Activated T-helper 1 cell treated with anti-CD3 and anti-CD28 coated beads, Interleukin-12 subunit alpha, Interleukin-12 subunit beta, Interleukin-2, Interleukin-4 antibody, amounts not matched to agents 30 ng/mL and 10 ng/mL and 1 ng/mL, durations not matched to agents 14 hours and 24 hours and 36 hours (primary cell): ENCODE measurements at regions not wholly inside any gene's neighbourhood (a gene's known extent, or its start where the extent isn't known, plus 50 kb on each side); places are given as distances from the start of the nearest gene placed in this dataset.

Source experiments
- DNase-seq: peaks from one replicate; pipeline ENCODE4 v3.0.0; 2021; ENCODE audit warnings: low spot score
- H3K27ac Mint-ChIP-seq: one replicate; pipeline ENCODE4 v1.8.0; 2021; ENCODE audit warnings: mild to moderate bottlenecking, mixed read lengths
- H3K27me3 Mint-ChIP-seq: one replicate; pipeline ENCODE4 v1.8.0; 2022; ENCODE audit warnings: mild to moderate bottlenecking, moderate library complexity, mixed read lengths; ENCODE audit not compliant: insufficient read depth
- H3K36me3 Mint-ChIP-seq: one replicate; pipeline ENCODE4 v1.8.0; 2021; ENCODE audit warnings: low read depth, mixed read lengths
- H3K4me1 Mint-ChIP-seq: one replicate; pipeline ENCODE4 v1.8.0; 2021; ENCODE audit warnings: low read depth, mixed read lengths
- H3K4me3 Mint-ChIP-seq: one replicate; pipeline ENCODE4 v1.8.0; 2021; ENCODE audit warnings: mild to moderate bottlenecking, moderate library complexity, mixed read lengths
- H3K9me3 Mint-ChIP-seq: one replicate; pipeline ENCODE4 v1.8.0; 2021; ENCODE audit warnings: mixed read lengths
- intact Hi-C: fragments of 100-400 bp; cut with micrococcal nuclease; formaldehyde crosslinking; loops from one replicate; pipeline ENCODE4 v1.15.1; 2024

- Mint-ChIP-seq H3K27ac (no peak overlapping the region), H3K4me3 (no peak overlapping the region), H3K36me3 (no peaks in the 10 kb centered on the region), H3K4me1 (no peaks in the 10 kb centered on the region), H3K9me3 (peaks cover 7% of the 10 kb centered on the region), H3K27me3 (peaks cover 3% of the 10 kb centered on the region)
- DNase-seq = no peak
- intact Hi-C loops = no loop called here
These were observed 54.9 kb downstream of the MAGEB17 start for GRCh38 chrX:16222151-16222550.

GRCh38 chrX:16223385-16223784, 56.1 kb downstream of the MAGEB17 start:
- Mint-ChIP-seq H3K27me3 (peaks cover 3% of the 10 kb centered on the region), H3K27ac (no peak overlapping the region), H3K9me3 (peaks cover 7% of the 10 kb centered on the region), H3K4me3 (no peak overlapping the region), H3K36me3 (no peaks in the 10 kb centered on the region), H3K4me1 (no peaks in the 10 kb centered on the region)
- intact Hi-C loops = no loop called here
- DNase-seq = no peak

- Mint-ChIP-seq H3K36me3 (no peaks in the 10 kb centered on the region), H3K9me3 (no peaks in the 10 kb centered on the region), H3K4me3 (no peak overlapping the region), H3K27ac (no peak overlapping the region), H3K27me3 (no peaks in the 10 kb centered on the region), H3K4me1 (no peaks in the 10 kb centered on the region)
- intact Hi-C loops = no loop called here
- no peak for DNase-seq
These were observed 71.9 kb downstream of the MAGEB17 start for GRCh38 chrX:16239211-16239610.

GRCh38 chrX:16240231-16240905, 73.1 kb downstream of the MAGEB17 start:
- Mint-ChIP-seq H3K36me3 (no peaks in the 10 kb centered on the region), H3K27me3 (no peaks in the 10 kb centered on the region), H3K9me3 (no peaks in the 10 kb centered on the region), H3K27ac (no peak overlapping the region), H3K4me3 (no peak overlapping the region), H3K4me1 (no peaks in the 10 kb centered on the region)
- intact Hi-C loops = no loop called here
- DNase-seq = no peak

- H3K27ac Mint-ChIP-seq = no peak overlapping the region
- DNase-seq = no peak
- H3K27me3 Mint-ChIP-seq = no peaks in the 10 kb centered on the region
- intact Hi-C loops = no loop called here
- H3K36me3 Mint-ChIP-seq = no peaks in the 10 kb centered on the region
- H3K4me3 Mint-ChIP-seq = no peak overlapping the region
- no peaks in the 10 kb centered on the region for H3K4me1 Mint-ChIP-seq
- no peaks in the 10 kb centered on the region for H3K9me3 Mint-ChIP-seq
These were observed 73.7 kb downstream of the MAGEB17 start for GRCh38 chrX:16240968-16241367.

DNA sequence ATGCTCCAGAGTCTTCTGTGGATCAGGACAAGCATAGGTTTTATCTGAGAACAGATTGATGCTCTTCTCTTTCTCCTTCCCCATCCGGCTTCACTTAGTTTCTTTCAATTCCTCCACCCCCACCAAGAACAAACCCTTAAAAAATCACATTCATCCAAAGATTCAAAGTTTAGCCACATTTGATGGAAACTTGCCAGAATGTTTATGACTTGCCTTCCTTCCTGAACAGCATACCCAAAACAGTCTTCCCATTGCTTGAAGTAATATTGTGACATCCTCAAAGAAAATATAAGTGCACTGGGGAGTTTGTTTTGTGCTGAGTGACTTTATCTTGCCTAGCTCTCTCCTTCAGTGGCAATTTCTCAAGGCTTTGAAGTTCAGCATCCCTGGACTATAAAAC, 83.0 kb downstream of the MAGEB17 start:
- no peak for DNase-seq
- no peaks in the 10 kb centered on the region for H3K36me3 Mint-ChIP-seq
- no peaks in the 10 kb centered on the region for H3K9me3 Mint-ChIP-seq
- no peak overlapping the region for H3K27ac Mint-ChIP-seq
- no peaks in the 10 kb centered on the region for H3K4me1 Mint-ChIP-seq
- no peaks in the 10 kb centered on the region for H3K27me3 Mint-ChIP-seq
- H3K4me3 Mint-ChIP-seq = no peak overlapping the region
- intact Hi-C loops = no loop called here

DNA sequence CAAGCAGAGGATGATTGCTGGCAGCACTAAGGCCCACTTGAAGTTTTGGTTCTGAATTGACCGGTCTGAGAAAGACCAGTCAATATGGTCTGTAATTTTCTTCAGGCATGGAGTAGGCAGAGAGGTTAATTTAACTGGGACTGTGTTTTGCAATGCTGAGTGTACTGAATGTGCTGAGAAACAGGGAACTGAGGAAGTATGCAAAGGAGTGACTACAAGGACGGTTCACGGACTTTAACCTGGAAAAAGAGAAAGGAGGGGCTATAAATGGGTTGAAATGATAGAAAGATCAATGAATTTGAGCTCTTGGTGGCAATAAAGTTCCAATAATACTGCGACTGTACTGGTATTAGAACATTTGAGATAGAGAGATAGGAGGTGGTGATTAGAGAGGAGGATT, 84.5 kb downstream of the MAGEB17 start:
- Mint-ChIP-seq H3K4me1 (no peaks in the 10 kb centered on the region), H3K36me3 (no peaks in the 10 kb centered on the region), H3K9me3 (no peaks in the 10 kb centered on the region), H3K4me3 (no peak overlapping the region), H3K27me3 (no peaks in the 10 kb centered on the region), H3K27ac (no peak overlapping the region)
- DNase-seq = no peak
- intact Hi-C loops = no loop called here

DNA sequence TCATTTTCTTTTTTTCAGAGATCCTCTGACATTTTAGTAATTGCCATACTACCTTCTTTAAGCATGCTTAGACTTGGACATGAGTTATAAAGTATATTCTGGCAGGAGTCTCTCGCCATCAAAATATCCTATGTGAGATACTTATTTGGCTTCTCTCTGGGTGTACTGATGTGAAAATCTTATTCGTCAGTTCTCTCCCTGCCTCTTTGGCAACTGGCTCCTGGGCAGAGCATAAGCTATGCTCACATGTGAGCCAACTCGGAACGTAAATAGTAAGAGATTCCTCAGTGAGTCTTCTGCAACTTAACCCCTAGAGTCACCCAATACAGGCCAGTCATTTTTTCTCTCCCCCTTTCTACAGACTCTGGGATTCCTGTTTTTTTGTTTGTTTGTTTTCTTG, 91.6 kb downstream of the MAGEB17 start:
- H3K27me3 Mint-ChIP-seq = peaks cover 4% of the 10 kb centered on the region
- no peak overlapping the region for H3K27ac Mint-ChIP-seq
- H3K9me3 Mint-ChIP-seq = no peaks in the 10 kb centered on the region
- intact Hi-C loops = no loop called here
- DNase-seq = no peak
- H3K4me3 Mint-ChIP-seq = no peak overlapping the region
- no peaks in the 10 kb centered on the region for H3K36me3 Mint-ChIP-seq
- H3K4me1 Mint-ChIP-seq = no peaks in the 10 kb centered on the region

GRCh38 chrX:16267431-16267830, 100.2 kb downstream of the MAGEB17 start:
- H3K27me3 Mint-ChIP-seq = peaks cover 1% of the 10 kb centered on the region
- no peaks in the 10 kb centered on the region for H3K36me3 Mint-ChIP-seq
- H3K4me3 Mint-ChIP-seq = no peak overlapping the region
- H3K4me1 Mint-ChIP-seq = no peaks in the 10 kb centered on the region
- no peak overlapping the region for H3K27ac Mint-ChIP-seq
- DNase-seq = no peak
- H3K9me3 Mint-ChIP-seq = no peaks in the 10 kb centered on the region
- intact Hi-C loops = no loop called here

- intact Hi-C loops = no loop called here
- no peaks in the 10 kb centered on the region for H3K4me1 Mint-ChIP-seq
- no peak overlapping the region for H3K4me3 Mint-ChIP-seq
- H3K27me3 Mint-ChIP-seq = peaks cover 1% of the 10 kb centered on the region
- no peaks in the 10 kb centered on the region for H3K36me3 Mint-ChIP-seq
- H3K27ac Mint-ChIP-seq = no peak overlapping the region
- H3K9me3 Mint-ChIP-seq = no peaks in the 10 kb centered on the region
- DNase-seq = no peak
These were observed 100.9 kb downstream of the MAGEB17 start for GRCh38 chrX:16268206-16268605.

GRCh38 chrX:16278927-16279326, 111.6 kb downstream of the MAGEB17 start:
- H3K36me3 Mint-ChIP-seq = no peaks in the 10 kb centered on the region
- H3K4me3 Mint-ChIP-seq = no peak overlapping the region
- no peak for DNase-seq
- no peak overlapping the region for H3K27ac Mint-ChIP-seq
- no peaks in the 10 kb centered on the region for H3K4me1 Mint-ChIP-seq
- H3K27me3 Mint-ChIP-seq = peaks cover 1% of the 10 kb centered on the region
- H3K9me3 Mint-ChIP-seq = no peaks in the 10 kb centered on the region
- intact Hi-C loops = no loop called here

GRCh38 chrX:16282209-16282608, 114.9 kb downstream of the MAGEB17 start:
- no peak overlapping the region for H3K4me3 Mint-ChIP-seq
- no peaks in the 10 kb centered on the region for H3K4me1 Mint-ChIP-seq
- no peak overlapping the region for H3K27ac Mint-ChIP-seq
- peaks cover 1% of the 10 kb centered on the region for H3K27me3 Mint-ChIP-seq
- DNase-seq = no peak
- intact Hi-C loops = no loop called here
- no peaks in the 10 kb centered on the region for H3K9me3 Mint-ChIP-seq
- no peaks in the 10 kb centered on the region for H3K36me3 Mint-ChIP-seq

DNA sequence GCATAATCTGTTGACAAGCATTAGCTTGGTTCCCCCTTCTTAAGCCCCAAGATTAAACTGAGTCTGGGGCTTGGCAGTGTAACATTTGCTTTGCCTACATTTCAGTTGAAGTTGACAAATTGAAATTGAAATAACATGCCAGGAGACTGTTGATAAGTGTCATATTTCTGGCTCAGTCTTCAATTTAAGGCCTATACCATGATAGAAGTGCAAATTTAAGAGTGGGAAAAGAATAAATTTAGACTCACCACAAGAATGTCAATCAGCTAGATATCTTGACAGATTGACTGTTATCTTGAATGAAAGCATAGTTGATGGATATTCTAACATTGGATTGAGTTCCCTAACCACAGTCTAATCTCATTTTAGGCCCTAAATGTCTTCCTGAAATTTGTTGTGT, 117.6 kb downstream of the MAGEB17 start:
- intact Hi-C loops = no loop called here
- no peaks in the 10 kb centered on the region for H3K27me3 Mint-ChIP-seq
- no peak for DNase-seq
- no peaks in the 10 kb centered on the region for H3K36me3 Mint-ChIP-seq
- no peaks in the 10 kb centered on the region for H3K4me1 Mint-ChIP-seq
- no peaks in the 10 kb centered on the region for H3K9me3 Mint-ChIP-seq
- no peak overlapping the region for H3K4me3 Mint-ChIP-seq
- H3K27ac Mint-ChIP-seq = no peak overlapping the region

GRCh38 chrX:16290997-16291396, 123.7 kb downstream of the MAGEB17 start:
- Mint-ChIP-seq H3K9me3 (no peaks in the 10 kb centered on the region), H3K4me1 (no peaks in the 10 kb centered on the region), H3K4me3 (no peak overlapping the region), H3K27ac (no peak overlapping the region), H3K36me3 (no peaks in the 10 kb centered on the region), H3K27me3 (no peaks in the 10 kb centered on the region)
- intact Hi-C loops = no loop called here
- DNase-seq = no peak
